ENCODE measurements at regions not wholly inside any gene's neighbourhood (a gene's known extent, or its start where the extent isn't known, plus 50 kb on each side); places are given as distances from the start of the nearest gene placed in this dataset.

- no peak for DNase-seq (ENCODE audit: extremely low spot score)
- ChIA-PET POLR2A (no interaction called here), CTCF (no interaction called here)
- TF ChIP-seq ARNT (IDR thresholded peaks at IDR 0.05) (no peak), HDGF (IDR thresholded peaks at IDR 0.05; ENCODE audit: borderline replicate concordance) (no peak), CTBP1 (IDR thresholded peaks at IDR 0.05; ENCODE audit: borderline replicate concordance) (no peak), FOXM1 (IDR thresholded peaks at IDR 0.05; ENCODE audit: borderline replicate concordance) (no peak), SUZ12 (IDR thresholded peaks at IDR 0.05) (no peak), ZNF384 (IDR thresholded peaks at IDR 0.05) (no peak), SP1 (IDR thresholded peaks at IDR 0.05) (no peak), LEF1 (IDR thresholded peaks at IDR 0.05; ENCODE audit: borderline replicate concordance) (no peak), NFRKB (IDR thresholded peaks at IDR 0.05) (no peak), L3MBTL2 (conservative IDR thresholded peaks at IDR 0.05) (no peak), ELF4 (IDR thresholded peaks at IDR 0.05) (no peak), FOXA1 (IDR thresholded peaks at IDR 0.05) (no peak), FOXK2 (IDR thresholded peaks at IDR 0.05) (no peak), PKNOX1 (IDR thresholded peaks at IDR 0.05) (no peak), BHLHE40 (IDR thresholded peaks at IDR 0.05; ENCODE audit: borderline replicate concordance) (no peak), TARDBP (IDR thresholded peaks at IDR 0.05) (no peak)
These were observed 624.3 kb upstream of the FANCL start for GRCh38 chr2:58865436-58865835.

GRCh38 chr2:58862244-58862643 is 621.1 kb upstream of the FANCL start:
- ChIA-PET CTCF (no interaction called here), POLR2A (no interaction called here)
- TF ChIP-seq BHLHE40 (IDR thresholded peaks at IDR 0.05; ENCODE audit: borderline replicate concordance) (no peak), L3MBTL2 (conservative IDR thresholded peaks at IDR 0.05) (no peak), FOXM1 (IDR thresholded peaks at IDR 0.05; ENCODE audit: borderline replicate concordance) (no peak), TARDBP (IDR thresholded peaks at IDR 0.05) (no peak), FOXA1 (IDR thresholded peaks at IDR 0.05) (no peak), ARNT (IDR thresholded peaks at IDR 0.05) (no peak), SP1 (IDR thresholded peaks at IDR 0.05) (no peak), CTBP1 (IDR thresholded peaks at IDR 0.05; ENCODE audit: borderline replicate concordance) (no peak)
- DNase-seq (ENCODE audit: extremely low spot score) = no peak

GRCh38 chr2:58860586-58860985 is 619.5 kb upstream of the FANCL start:
- DNase-seq (ENCODE audit: extremely low spot score) = no peak
- TF ChIP-seq TARDBP (IDR thresholded peaks at IDR 0.05) (no peak), CTBP1 (IDR thresholded peaks at IDR 0.05; ENCODE audit: borderline replicate concordance) (no peak), ZNF384 (IDR thresholded peaks at IDR 0.05) (no peak), SUZ12 (IDR thresholded peaks at IDR 0.05) (no peak), FOXM1 (IDR thresholded peaks at IDR 0.05; ENCODE audit: borderline replicate concordance) (no peak), ARNT (IDR thresholded peaks at IDR 0.05) (no peak), LEF1 (IDR thresholded peaks at IDR 0.05; ENCODE audit: borderline replicate concordance) (no peak), SP1 (IDR thresholded peaks at IDR 0.05) (no peak), FOXA1 (IDR thresholded peaks at IDR 0.05) (no peak)
- CTCF ChIA-PET = no interaction called here
- POLR2A ChIA-PET = no interaction called here

- TF ChIP-seq CTBP1 (IDR thresholded peaks at IDR 0.05; ENCODE audit: borderline replicate concordance) (no peak), ARNT (IDR thresholded peaks at IDR 0.05) (no peak)
- ChIA-PET POLR2A (no interaction called here), CTCF (no interaction called here)
- DNase-seq (ENCODE audit: extremely low spot score) = no peak
These were observed 615.0 kb upstream of the FANCL start for GRCh38 chr2:58856100-58856499.

- CTCF ChIA-PET = no interaction called here
- TF ChIP-seq FOXA1 (IDR thresholded peaks at IDR 0.05) = no peak
- TF ChIP-seq FOXK2 (IDR thresholded peaks at IDR 0.05) = no peak
- no peak for TF ChIP-seq L3MBTL2 (conservative IDR thresholded peaks at IDR 0.05)
- TF ChIP-seq SUZ12 (IDR thresholded peaks at IDR 0.05) = no peak
- no peak for TF ChIP-seq SP1 (IDR thresholded peaks at IDR 0.05)
- no peak for TF ChIP-seq CTBP1 (IDR thresholded peaks at IDR 0.05; ENCODE audit: borderline replicate concordance)
- no peak for TF ChIP-seq FOXM1 (IDR thresholded peaks at IDR 0.05; ENCODE audit: borderline replicate concordance)
- no peak for TF ChIP-seq TARDBP (IDR thresholded peaks at IDR 0.05)
- no peak for TF ChIP-seq ZNF384 (IDR thresholded peaks at IDR 0.05)
- no peak for TF ChIP-seq HDGF (IDR thresholded peaks at IDR 0.05; ENCODE audit: borderline replicate concordance)
- POLR2A ChIA-PET = no interaction called here
- no peak for DNase-seq (ENCODE audit: extremely low spot score)
These were observed 612.3 kb upstream of the FANCL start for GRCh38 chr2:58853420-58853819.

- DNase-seq (ENCODE audit: extremely low spot score) = no peak
- CTCF ChIA-PET = no interaction called here
- TF ChIP-seq HDGF (IDR thresholded peaks at IDR 0.05; ENCODE audit: borderline replicate concordance) (no peak), FOXK2 (IDR thresholded peaks at IDR 0.05) (no peak), CTBP1 (IDR thresholded peaks at IDR 0.05; ENCODE audit: borderline replicate concordance) (no peak), L3MBTL2 (conservative IDR thresholded peaks at IDR 0.05) (no peak), NFRKB (IDR thresholded peaks at IDR 0.05) (no peak)
- POLR2A ChIA-PET = no interaction called here
These were observed 611.8 kb upstream of the FANCL start for GRCh38 chr2:58852905-58853304.

- no peak for DNase-seq (ENCODE audit: extremely low spot score)
- CTCF ChIA-PET = no interaction called here
- no peak for TF ChIP-seq LEF1 (IDR thresholded peaks at IDR 0.05; ENCODE audit: borderline replicate concordance)
- no peak for TF ChIP-seq CTBP1 (IDR thresholded peaks at IDR 0.05; ENCODE audit: borderline replicate concordance)
- TF ChIP-seq FOXK2 (IDR thresholded peaks at IDR 0.05) = no peak
- TF ChIP-seq SP1 (IDR thresholded peaks at IDR 0.05) = no peak
- TF ChIP-seq TARDBP (IDR thresholded peaks at IDR 0.05) = no peak
- no peak for TF ChIP-seq BHLHE40 (IDR thresholded peaks at IDR 0.05; ENCODE audit: borderline replicate concordance)
- TF ChIP-seq FOXM1 (IDR thresholded peaks at IDR 0.05; ENCODE audit: borderline replicate concordance) = no peak
- no peak for TF ChIP-seq HDGF (IDR thresholded peaks at IDR 0.05; ENCODE audit: borderline replicate concordance)
- no peak for TF ChIP-seq ZNF384 (IDR thresholded peaks at IDR 0.05)
- TF ChIP-seq L3MBTL2 (conservative IDR thresholded peaks at IDR 0.05) = no peak
- no peak for TF ChIP-seq ELF4 (IDR thresholded peaks at IDR 0.05)
- no peak for TF ChIP-seq NFRKB (IDR thresholded peaks at IDR 0.05)
- no peak for TF ChIP-seq FOXA1 (IDR thresholded peaks at IDR 0.05)
- POLR2A ChIA-PET = no interaction called here
These were observed 611.1 kb upstream of the FANCL start for GRCh38 chr2:58852243-58852642.

GRCh38 chr2:58851598-58851997 is 610.5 kb upstream of the FANCL start:
- TF ChIP-seq FOXA1 (IDR thresholded peaks at IDR 0.05) (no peak), FOXK2 (IDR thresholded peaks at IDR 0.05) (no peak), L3MBTL2 (conservative IDR thresholded peaks at IDR 0.05) (no peak), BHLHE40 (IDR thresholded peaks at IDR 0.05; ENCODE audit: borderline replicate concordance) (no peak), FOXM1 (IDR thresholded peaks at IDR 0.05; ENCODE audit: borderline replicate concordance) (no peak), SUZ12 (IDR thresholded peaks at IDR 0.05) (no peak), HDGF (IDR thresholded peaks at IDR 0.05; ENCODE audit: borderline replicate concordance) (no peak), CTBP1 (IDR thresholded peaks at IDR 0.05; ENCODE audit: borderline replicate concordance) (no peak), SP1 (IDR thresholded peaks at IDR 0.05) (no peak), ELF4 (IDR thresholded peaks at IDR 0.05) (no peak), LEF1 (IDR thresholded peaks at IDR 0.05; ENCODE audit: borderline replicate concordance) (no peak), NFRKB (IDR thresholded peaks at IDR 0.05) (no peak), TARDBP (IDR thresholded peaks at IDR 0.05) (no peak), ZNF384 (IDR thresholded peaks at IDR 0.05) (no peak), PKNOX1 (IDR thresholded peaks at IDR 0.05) (no peak), ARNT (IDR thresholded peaks at IDR 0.05) (no peak)
- CTCF ChIA-PET = no interaction called here
- no peak for DNase-seq (ENCODE audit: extremely low spot score)
- POLR2A ChIA-PET = no interaction called here

All from HEK293T (cell line).